Endothelial cell of umbilical vein (primary cell): ENCODE measurements at regions not wholly inside any gene's neighbourhood (a gene's known extent, or its start where the extent isn't known, plus 50 kb on each side); places are given as distances from the start of the nearest gene placed in this dataset.

Experiments
- BruUV-seq: library from RNA; stranded (reverse); fragments of 400-500 nt; replicated peaks from 2 replicates; lab custom pipeline; 2021; lab: Mats Ljungman, UMichigan
- CTCF ChIA-PET: fragments of 300-600, 350-600 bp; sonication (Branson Sonifier 250); formaldehyde crosslinking; loops from one replicate; lab custom pipeline; 2021; ENCODE audit warnings: antibody characterized with exemption, inconsistent platforms; lab: Charles Lee
- POLR2A ChIA-PET: fragments of 300-600, 350-600 bp; sonication (Branson Sonifier 250); formaldehyde crosslinking; loops from one replicate; lab custom pipeline; 2021; ENCODE audit warnings: antibody characterized with exemption, inconsistent platforms; lab: Charles Lee
- DNase-seq: peaks from one replicate; pipeline ENCODE4 v3.0.0-alpha.2; 2011; ENCODE audit warnings: low read depth, low spot score
- FAIRE-seq: peaks from 2 replicates; lab custom pipeline; 2011; peaks lifted over from hg19 to GRCh38; lab: Jason Lieb, UNC
- H2AFZ ChIP-seq: 2 replicates; pipeline ENCODE4 v1.6.0; 2012; ENCODE audit warnings: low read depth, low read length, control low read depth, inconsistent platforms
- H3K27ac ChIP-seq: 2 replicates; pipeline ENCODE4 v1.5.1; 2011; ENCODE audit warnings: low read depth, mild to moderate bottlenecking, control low read depth, low read length, moderate library complexity; ENCODE audit not compliant: insufficient read depth
- H3K27me3 ChIP-seq, 2 experiments: 2 replicates each; pipeline versions ENCODE4 v1.6.0 to v1.6.1; 2011; ENCODE audit warnings: low read length in 2 of 2, mixed read lengths in 1 of 2; ENCODE audit not compliant: control insufficient read depth in 2 of 2, insufficient read depth in 2 of 2
- H3K36me3 ChIP-seq, 2 experiments: 2 replicates in 1 of 2; 3 replicates in 1 of 2; pipeline ENCODE4 v1.5.1; 2011; ENCODE audit warnings: low read length in 2 of 2, mild to moderate bottlenecking in 1 of 2, moderate library complexity in 1 of 2; ENCODE audit not compliant: control insufficient read depth in 2 of 2, insufficient read depth in 2 of 2; ENCODE audit errors: extremely low read depth in 1 of 2
- H3K4me1 ChIP-seq: 3 replicates; pipeline ENCODE4 v1.5.1; 2011; ENCODE audit warnings: mild to moderate bottlenecking, low read length; ENCODE audit not compliant: control insufficient read depth, insufficient read depth; ENCODE audit errors: extremely low read depth
- H3K4me2 ChIP-seq: 2 replicates; pipeline ENCODE4 v1.6.1; 2011; ENCODE audit warnings: low read length, control low read depth, mixed read lengths; ENCODE audit not compliant: insufficient read depth
- H3K4me3 ChIP-seq, 3 experiments: fragments of 200-600 bp in 1 of 3; sonication (generic), shearing (Covaris generic) in 1 of 3; replicated peaks in 1 of 3; 2 replicates each; pipeline ENCODE4 v1.5.1; 2011 to 2016; ENCODE audit warnings: control low read depth in 3 of 3, low read length in 3 of 3, mild to moderate bottlenecking in 2 of 3, inconsistent platforms in 1 of 3, low read depth in 1 of 3, moderate library complexity in 1 of 3; ENCODE audit not compliant: insufficient read depth in 1 of 3
- H3K79me2 ChIP-seq: 2 replicates; pipeline ENCODE4 v1.6.0; 2012; ENCODE audit warnings: low read length, inconsistent platforms; ENCODE audit not compliant: control insufficient read depth, insufficient read depth
- H3K9ac ChIP-seq: replicated peaks from 2 replicates; pipeline ENCODE3; 2011; ENCODE audit warnings: low read length, control low read depth; ENCODE audit not compliant: insufficient read depth; ENCODE audit errors: extremely low read depth
- H3K9me1 ChIP-seq: replicated peaks from 3 replicates; pipeline ENCODE4 v1.6.0; 2011; ENCODE audit warnings: mild to moderate bottlenecking, low read length; ENCODE audit not compliant: control insufficient read depth, insufficient read depth; ENCODE audit errors: extremely low read depth
- H3K9me3 ChIP-seq: replicated peaks from 2 replicates; pipeline ENCODE4 v1.5.1; 2012; ENCODE audit warnings: low read length, inconsistent platforms; ENCODE audit not compliant: control insufficient read depth, insufficient read depth
- H4K20me1 ChIP-seq: replicated peaks from 2 replicates; pipeline ENCODE3; 2011; ENCODE audit warnings: mild to moderate bottlenecking, low read length; ENCODE audit not compliant: control insufficient read depth, insufficient read depth; ENCODE audit errors: extremely low read depth
- CTCF ChIP-seq, 2 donors: IDR thresholded peaks; 1 replicate in 1 of 2; 2 replicates in 1 of 2; pipeline ENCODE4 v1.5.1; 2011; ENCODE audit warnings: low read length in 2 of 2, mild to moderate bottlenecking in 2 of 2, moderate library complexity in 2 of 2, control low read depth in 1 of 2, inconsistent platforms in 1 of 2, low read depth in 1 of 2; ENCODE audit not compliant: insufficient read depth in 1 of 2; ENCODE audit errors: extremely low read depth in 1 of 2
- EZH2 ChIP-seq: IDR thresholded peaks from 2 replicates; pipeline ENCODE4 v1.6.1; 2012; ENCODE audit warnings: borderline replicate concordance, low read depth, mild to moderate bottlenecking, moderate library complexity, low read length, inconsistent platforms; ENCODE audit not compliant: severe bottlenecking
- FOS ChIP-seq: IDR thresholded peaks from 2 replicates; pipeline ENCODE4 v1.6.1; 2011; ENCODE audit warnings: mild to moderate bottlenecking, low read length, moderate library complexity, borderline replicate concordance; ENCODE audit not compliant: insufficient read depth
- GATA2 ChIP-seq: IDR thresholded peaks from 2 replicates; pipeline ENCODE4 v1.7.0; 2011; ENCODE audit warnings: low read depth, mild to moderate bottlenecking, moderate library complexity, mixed read lengths, low read length; ENCODE audit not compliant: insufficient read length, insufficient read depth
- JUN ChIP-seq: IDR thresholded peaks from 2 replicates; pipeline ENCODE4 v1.6.1; 2011; ENCODE audit warnings: borderline replicate concordance, low read depth; ENCODE audit not compliant: insufficient read length, insufficient read depth
- MAX ChIP-seq: IDR thresholded peaks from 2 replicates; pipeline ENCODE4 v1.6.1; 2011; ENCODE audit not compliant: insufficient read depth, insufficient read length
- MYC ChIP-seq: IDR thresholded peaks from one replicate; pipeline ENCODE4 v1.6.1; 2011; ENCODE audit warnings: mild to moderate bottlenecking, low read depth, low read length
- POLR2A ChIP-seq: IDR thresholded peaks from 2 replicates; pipeline ENCODE4 v1.6.1; 2012; ENCODE audit warnings: low read depth, mild to moderate bottlenecking, control low read depth, low read length
- POLR2AphosphoS5 ChIP-seq: IDR thresholded peaks from 2 replicates; pipeline ENCODE4 v1.6.1; 2012; ENCODE audit warnings: low read depth, mild to moderate bottlenecking, control low read depth, low read length, moderate library complexity; ENCODE audit not compliant: insufficient read depth
- dilution Hi-C: fragments of 300-500 bp; cut with MboI; formaldehyde crosslinking; loops from one replicate; pipeline ENCODE4 v1.15.0; 2019; ENCODE audit warnings: low sequenced_read_pairs; ENCODE audit not compliant: extremely low pct_ligation_motif_present
- intact Hi-C: fragments of 100-400 bp; cut with micrococcal nuclease; formaldehyde crosslinking; loops from one replicate; pipeline ENCODE4 v1.10.0; 2022

DNA sequence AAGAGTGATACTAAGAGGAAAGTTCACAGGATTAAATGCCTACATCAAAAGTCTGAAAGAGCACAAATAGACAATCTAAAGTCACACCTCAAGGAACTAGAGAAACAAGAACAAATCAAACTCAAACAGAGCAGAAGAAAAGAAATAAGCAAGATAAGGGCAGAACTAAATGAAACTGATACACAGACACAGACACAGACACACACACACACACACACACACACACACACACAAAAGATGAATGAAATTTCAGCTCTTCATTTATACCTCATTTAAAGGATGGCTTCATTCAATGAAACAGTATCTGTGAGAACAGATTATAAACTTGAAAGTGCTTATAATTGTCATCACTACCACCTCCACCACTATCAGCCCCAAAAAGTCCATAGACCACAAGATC lies 428.9 kb downstream of the MBD2 start:
- Histone ChIP-seq H3K4me3 (no peak overlapping the region), H3K4me2 (no peak overlapping the region), H3K9me1 (no peaks in the 10 kb centered on the region), H3K4me1 (no peaks in the 10 kb centered on the region), H3K27ac (no peak overlapping the region), H3K27me3 (no peaks in the 10 kb centered on the region), H3K36me3 (no peaks in the 10 kb centered on the region), H2AFZ (no peak overlapping the region), H3K9ac (no peak overlapping the region), H4K20me1 (no peaks in the 10 kb centered on the region), H3K9me3 (peaks cover 5% of the 10 kb centered on the region), H3K79me2 (no peaks in the 10 kb centered on the region)
- DNase-seq (no peak), FAIRE-seq (no peak)
- CTCF ChIA-PET, result no interaction called here
- dilution Hi-C loops, result no loop called here
- no TSS peak for BruUV-seq
- POLR2A ChIA-PET, result no interaction called here
- intact Hi-C loops, result no loop called here
- TF ChIP-seq POLR2AphosphoS5 (no peak), POLR2A (no peak), FOS (no peak), GATA2 (no peak), JUN (no peak), CTCF (IDR thresholded peaks at IDR 0.05; ENCODE audit: extremely low read depth in 1 of 2, insufficient read depth in 1 of 2, low read depth in 1 of 2, low read length in 2 of 2) (no peak), MYC (no peak), MAX (no peak), EZH2 (no peak)
